SK-N-SH (cell line): ENCODE measurements at regions not wholly inside any gene's neighbourhood (a gene's known extent, or its start where the extent isn't known, plus 50 kb on each side); places are given as distances from the start of the nearest gene placed in this dataset.

Experiments used
- CTCF ChIP-seq: fragments of 200-600 bp; sonication (generic); IDR thresholded peaks from 2 replicates; pipeline ENCODE4 v1.6.1; 2017; ENCODE audit warnings: antibody characterized with exemption, mild to moderate bottlenecking, moderate library complexity
- EP300 ChIP-seq, 2 experiments: IDR thresholded peaks; 2 replicates each; pipeline versions ENCODE4 v1.4.0 to v1.6.1; 2012; ENCODE audit warnings: borderline replicate concordance in 1 of 2, low read depth in 1 of 2, low read length in 1 of 2
- FOXM1 ChIP-seq: IDR thresholded peaks from 2 replicates; pipeline ENCODE4 v1.4.0; 2012; ENCODE audit warnings: low read depth, mild to moderate bottlenecking
- GABPA ChIP-seq: IDR thresholded peaks from 2 replicates; pipeline ENCODE4 v1.4.0; 2012; ENCODE audit warnings: low read depth, mild to moderate bottlenecking
- JUND ChIP-seq: IDR thresholded peaks from 2 replicates; pipeline ENCODE4 v1.4.0; 2012
- MAX ChIP-seq: IDR thresholded peaks from 2 replicates; pipeline ENCODE4 v1.4.0; 2012; ENCODE audit warnings: low read depth
- RAD21 ChIP-seq: IDR thresholded peaks from 2 replicates; pipeline ENCODE4 v1.6.1; 2012; ENCODE audit warnings: mild to moderate bottlenecking, low read length
- RCOR1 ChIP-seq: fragments of 150-350 bp; IDR thresholded peaks from 2 replicates; pipeline ENCODE4 v1.6.1; 2017; ENCODE audit warnings: antibody characterized with exemption, low read length
- RFX5 ChIP-seq: IDR thresholded peaks from 2 replicates; pipeline ENCODE4 v1.6.1; 2012; ENCODE audit warnings: mild to moderate bottlenecking, improper control_type of control experiment, low read length
- RXRA ChIP-seq: IDR thresholded peaks from 2 replicates; pipeline ENCODE4 v1.4.0; 2012; ENCODE audit warnings: low read depth, mild to moderate bottlenecking, borderline replicate concordance
- SMC3 ChIP-seq: IDR thresholded peaks from 2 replicates; pipeline ENCODE4 v1.6.1; 2012; ENCODE audit warnings: low read depth, low read length, improper control_type of control experiment
- TAF1 ChIP-seq: IDR thresholded peaks from 2 replicates; pipeline ENCODE4 v1.6.1; 2012; ENCODE audit warnings: low read depth, mild to moderate bottlenecking, low read length, moderate library complexity, borderline replicate concordance
- USF2 ChIP-seq: fragments of 150-350 bp; IDR thresholded peaks from 2 replicates; pipeline ENCODE4 v1.6.1; 2017; ENCODE audit warnings: antibody characterized with exemption, low read length, low read depth, borderline replicate concordance
- YY1 ChIP-seq: IDR thresholded peaks from 2 replicates; pipeline ENCODE4 v1.4.0; 2012; ENCODE audit warnings: low read depth, mild to moderate bottlenecking

GRCh38 chr18:67292814-67293213 lies 223.7 kb downstream of the DSEL start:
- TF ChIP-seq YY1, result no peak
- TF ChIP-seq CTCF, result no peak
- TF ChIP-seq FOXM1, result no peak
- TF ChIP-seq RXRA, result no peak
- TF ChIP-seq MAX, result no peak
- no peak for TF ChIP-seq GABPA
- TF ChIP-seq SMC3, result no peak
- no peak for TF ChIP-seq RAD21
- TF ChIP-seq EP300 (IDR thresholded peaks at IDR 0.05; ENCODE audit: borderline replicate concordance in 1 of 2, low read depth in 1 of 2, low read length in 1 of 2), result no peak
- TF ChIP-seq TAF1, result no peak
- TF ChIP-seq USF2, result no peak
- TF ChIP-seq JUND, result no peak
- TF ChIP-seq RFX5, result no peak
- TF ChIP-seq RCOR1, result no peak
